ENCODE measurements at regions not wholly inside any gene's neighbourhood (a gene's known extent, or its start where the extent isn't known, plus 50 kb on each side); places are given as distances from the start of the nearest gene placed in this dataset.

- Histone ChIP-seq H3K27ac (no peak overlapping the region), H3K36me3 (no peaks in the 10 kb centered on the region), H3K9me3 (replicated peaks) (no peaks in the 10 kb centered on the region), H3K27me3 (no peaks in the 10 kb centered on the region), H3K4me1 (no peaks in the 10 kb centered on the region), H3K4me3 (no peak overlapping the region)
- DNase-seq, result no peak
These were observed 346.0 kb downstream of the BUD13 start for GRCh38 chr11:116426761-116427160.

- Histone ChIP-seq H3K36me3 (no peaks in the 10 kb centered on the region), H3K27ac (no peak overlapping the region), H3K4me3 (no peak overlapping the region), H3K9me3 (replicated peaks) (no peaks in the 10 kb centered on the region), H3K27me3 (no peaks in the 10 kb centered on the region), H3K4me1 (no peaks in the 10 kb centered on the region)
- DNase-seq, result no peak
These were observed 348.0 kb downstream of the BUD13 start for GRCh38 chr11:116424615-116425261.

- no peak overlapping the region for H3K4me3 ChIP-seq
- no peaks in the 10 kb centered on the region for H3K27me3 ChIP-seq
- H3K36me3 ChIP-seq, result no peaks in the 10 kb centered on the region
- no peak for DNase-seq
- no peaks in the 10 kb centered on the region for H3K9me3 ChIP-seq (replicated peaks)
- H3K4me1 ChIP-seq, result no peaks in the 10 kb centered on the region
- H3K27ac ChIP-seq, result no peak overlapping the region
These were observed 349.7 kb downstream of the BUD13 start for GRCh38 chr11:116422956-116423600.

GRCh38 chr11:116422556-116422955 lies 350.2 kb downstream of the BUD13 start:
- no peak overlapping the region for H3K4me3 ChIP-seq
- H3K27ac ChIP-seq, result no peak overlapping the region
- no peak for DNase-seq
- H3K27me3 ChIP-seq, result no peaks in the 10 kb centered on the region
- no peaks in the 10 kb centered on the region for H3K36me3 ChIP-seq
- H3K4me1 ChIP-seq, result no peaks in the 10 kb centered on the region
- H3K9me3 ChIP-seq (replicated peaks), result no peaks in the 10 kb centered on the region

GRCh38 chr11:116421529-116422185 lies 351.1 kb downstream of the BUD13 start:
- H3K36me3 ChIP-seq, result no peaks in the 10 kb centered on the region
- H3K27ac ChIP-seq, result no peak overlapping the region
- H3K4me1 ChIP-seq, result no peaks in the 10 kb centered on the region
- no peak overlapping the region for H3K4me3 ChIP-seq
- H3K9me3 ChIP-seq (replicated peaks), result no peaks in the 10 kb centered on the region
- no peak for DNase-seq
- no peaks in the 10 kb centered on the region for H3K27me3 ChIP-seq

- Histone ChIP-seq H3K27ac (no peak overlapping the region), H3K4me1 (no peaks in the 10 kb centered on the region), H3K36me3 (no peaks in the 10 kb centered on the region), H3K4me3 (no peak overlapping the region), H3K27me3 (no peaks in the 10 kb centered on the region), H3K9me3 (replicated peaks) (no peaks in the 10 kb centered on the region)
- no peak for DNase-seq
These were observed 351.8 kb downstream of the BUD13 start for GRCh38 chr11:116420770-116421528.

GRCh38 chr11:116420030-116420429 lies 352.8 kb downstream of the BUD13 start:
- H3K9me3 ChIP-seq (replicated peaks), result no peaks in the 10 kb centered on the region
- DNase-seq, result no peak
- no peak overlapping the region for H3K4me3 ChIP-seq
- no peaks in the 10 kb centered on the region for H3K27me3 ChIP-seq
- no peaks in the 10 kb centered on the region for H3K4me1 ChIP-seq
- no peaks in the 10 kb centered on the region for H3K36me3 ChIP-seq
- H3K27ac ChIP-seq, result no peak overlapping the region

GRCh38 chr11:116418388-116419041 lies 354.3 kb downstream of the BUD13 start:
- no peak overlapping the region for H3K4me3 ChIP-seq
- H3K4me1 ChIP-seq, result no peaks in the 10 kb centered on the region
- no peak overlapping the region for H3K27ac ChIP-seq
- no peaks in the 10 kb centered on the region for H3K36me3 ChIP-seq
- no peaks in the 10 kb centered on the region for H3K9me3 ChIP-seq (replicated peaks)
- no peak for DNase-seq
- no peaks in the 10 kb centered on the region for H3K27me3 ChIP-seq

GRCh38 chr11:116416852-116417251 lies 355.9 kb downstream of the BUD13 start:
- H3K36me3 ChIP-seq, result no peaks in the 10 kb centered on the region
- no peak overlapping the region for H3K27ac ChIP-seq
- DNase-seq, result no peak
- no peak overlapping the region for H3K4me3 ChIP-seq
- no peaks in the 10 kb centered on the region for H3K27me3 ChIP-seq
- H3K9me3 ChIP-seq (replicated peaks), result no peaks in the 10 kb centered on the region
- H3K4me1 ChIP-seq, result no peaks in the 10 kb centered on the region

- no peak overlapping the region for H3K27ac ChIP-seq
- H3K36me3 ChIP-seq, result no peaks in the 10 kb centered on the region
- no peaks in the 10 kb centered on the region for H3K4me1 ChIP-seq
- no peaks in the 10 kb centered on the region for H3K9me3 ChIP-seq (replicated peaks)
- DNase-seq, result no peak
- no peaks in the 10 kb centered on the region for H3K27me3 ChIP-seq
- H3K4me3 ChIP-seq, result no peak overlapping the region
These were observed 357.7 kb downstream of the BUD13 start for GRCh38 chr11:116415095-116415494.

GRCh38 chr11:116414357-116414880 lies 358.4 kb downstream of the BUD13 start:
- H3K9me3 ChIP-seq (replicated peaks), result no peaks in the 10 kb centered on the region
- H3K4me1 ChIP-seq, result no peaks in the 10 kb centered on the region
- no peak overlapping the region for H3K4me3 ChIP-seq
- no peaks in the 10 kb centered on the region for H3K27me3 ChIP-seq
- no peaks in the 10 kb centered on the region for H3K36me3 ChIP-seq
- no peak for DNase-seq
- H3K27ac ChIP-seq, result no peak overlapping the region

GRCh38 chr11:116413301-116414242 lies 359.2 kb downstream of the BUD13 start:
- H3K4me3 ChIP-seq, result no peak overlapping the region
- no peak for DNase-seq
- no peak overlapping the region for H3K27ac ChIP-seq
- H3K4me1 ChIP-seq, result no peaks in the 10 kb centered on the region
- no peaks in the 10 kb centered on the region for H3K27me3 ChIP-seq
- no peaks in the 10 kb centered on the region for H3K36me3 ChIP-seq
- no peaks in the 10 kb centered on the region for H3K9me3 ChIP-seq (replicated peaks)

- DNase-seq, result no peak
- H3K27me3 ChIP-seq, result no peaks in the 10 kb centered on the region
- H3K36me3 ChIP-seq, result no peaks in the 10 kb centered on the region
- no peak overlapping the region for H3K27ac ChIP-seq
- no peaks in the 10 kb centered on the region for H3K4me1 ChIP-seq
- H3K9me3 ChIP-seq (replicated peaks), result no peaks in the 10 kb centered on the region
- no peak overlapping the region for H3K4me3 ChIP-seq
These were observed 360.5 kb downstream of the BUD13 start for GRCh38 chr11:116412118-116412889.

All from SJCRH30 (cell line).